HG03060 (cell line): ENCODE measurements at regions not wholly inside any gene's neighbourhood (a gene's known extent, or its start where the extent isn't known, plus 50 kb on each side); places are given as distances from the start of the nearest gene placed in this dataset.

Source experiments
- ATAC-seq: cut with Tn5 transposase; IDR thresholded peaks from one replicate; pipeline ENCODE4 v1.9.1; 2021; ENCODE audit warnings: low read depth, moderate number of reproducible peaks; ENCODE audit not compliant: unreplicated experiment

DNA sequence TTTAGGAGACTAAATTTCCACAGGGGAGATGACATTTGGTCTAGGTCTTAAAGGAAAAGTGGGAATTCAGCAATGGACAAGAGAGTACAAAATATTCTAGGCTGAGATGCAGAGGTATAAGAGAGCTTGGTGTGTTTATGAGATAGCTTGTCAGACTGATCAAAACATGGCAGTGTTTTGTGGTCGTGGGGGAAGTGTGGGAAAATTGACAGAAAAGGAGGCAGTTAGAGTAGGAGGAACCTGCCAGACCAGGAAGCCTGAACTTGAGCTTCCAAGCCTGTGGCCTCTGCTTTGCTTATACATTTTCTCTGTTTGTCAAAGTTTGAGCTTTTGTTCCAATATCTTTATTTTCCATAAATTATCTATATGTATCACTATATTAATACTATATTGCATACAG, 69.5 kb upstream of the MAP3K7 start:
- ATAC-seq: no peak

DNA sequence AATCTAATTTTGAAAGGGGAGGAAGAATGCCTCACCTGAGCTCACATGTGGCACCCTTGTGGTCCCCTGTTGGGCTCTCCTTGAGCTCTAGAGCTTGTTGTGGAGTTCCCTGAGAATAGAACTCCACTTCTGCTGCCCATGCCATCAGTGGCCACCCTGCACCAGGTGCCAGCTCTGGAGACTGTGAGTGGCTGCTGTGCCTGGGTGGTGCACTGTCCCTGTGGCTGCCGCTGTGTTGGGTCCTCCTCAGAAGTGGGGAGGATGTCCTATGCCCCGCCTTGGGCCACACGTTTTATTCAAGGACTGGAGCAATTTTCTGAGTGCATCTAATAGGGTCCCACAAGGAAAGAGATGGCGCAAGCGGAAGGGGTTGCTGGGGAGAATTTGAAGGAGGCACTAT, 67.9 kb upstream of the MAP3K7 start:
- ATAC-seq: no peak

DNA sequence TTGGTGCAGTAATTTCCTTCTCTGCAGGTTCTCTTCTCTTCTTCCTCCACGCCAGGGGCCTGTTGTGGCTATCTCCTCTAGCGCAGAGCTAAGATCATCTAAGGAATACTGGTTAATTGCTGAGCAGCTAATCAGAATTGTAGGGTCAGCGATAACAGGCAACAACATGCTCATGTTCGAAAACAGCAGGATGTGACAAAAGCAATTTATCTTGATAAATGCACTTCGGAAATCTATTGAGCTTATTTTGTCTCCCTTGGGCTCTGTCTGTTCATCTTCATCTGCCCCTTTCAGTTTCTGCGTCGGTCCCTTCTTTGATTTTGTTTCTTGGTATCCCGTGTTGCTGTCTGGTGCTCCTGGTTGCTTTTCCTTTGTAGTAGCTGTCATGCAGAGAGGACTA, 67.3 kb upstream of the MAP3K7 start:
- no peak for ATAC-seq

DNA sequence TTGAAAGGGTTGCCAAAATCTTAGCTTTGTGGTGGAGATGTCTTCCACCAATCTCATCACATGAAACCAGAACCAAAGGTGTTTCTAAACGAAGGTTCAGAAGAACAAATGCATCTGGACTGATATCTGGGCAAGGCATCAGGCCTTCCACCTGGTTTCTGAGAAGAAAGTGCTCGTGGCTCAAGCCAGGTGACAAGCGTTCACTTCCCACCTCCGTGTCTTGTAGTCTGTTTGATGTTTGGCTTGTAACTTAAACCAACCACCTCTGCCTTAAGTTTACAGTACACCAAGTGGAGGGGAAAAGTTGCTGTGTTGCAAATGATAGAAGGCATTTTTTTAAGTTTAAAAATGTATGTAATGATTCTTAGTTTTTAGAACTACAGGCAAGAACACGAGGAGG, 66.9 kb upstream of the MAP3K7 start:
- no peak for ATAC-seq

DNA sequence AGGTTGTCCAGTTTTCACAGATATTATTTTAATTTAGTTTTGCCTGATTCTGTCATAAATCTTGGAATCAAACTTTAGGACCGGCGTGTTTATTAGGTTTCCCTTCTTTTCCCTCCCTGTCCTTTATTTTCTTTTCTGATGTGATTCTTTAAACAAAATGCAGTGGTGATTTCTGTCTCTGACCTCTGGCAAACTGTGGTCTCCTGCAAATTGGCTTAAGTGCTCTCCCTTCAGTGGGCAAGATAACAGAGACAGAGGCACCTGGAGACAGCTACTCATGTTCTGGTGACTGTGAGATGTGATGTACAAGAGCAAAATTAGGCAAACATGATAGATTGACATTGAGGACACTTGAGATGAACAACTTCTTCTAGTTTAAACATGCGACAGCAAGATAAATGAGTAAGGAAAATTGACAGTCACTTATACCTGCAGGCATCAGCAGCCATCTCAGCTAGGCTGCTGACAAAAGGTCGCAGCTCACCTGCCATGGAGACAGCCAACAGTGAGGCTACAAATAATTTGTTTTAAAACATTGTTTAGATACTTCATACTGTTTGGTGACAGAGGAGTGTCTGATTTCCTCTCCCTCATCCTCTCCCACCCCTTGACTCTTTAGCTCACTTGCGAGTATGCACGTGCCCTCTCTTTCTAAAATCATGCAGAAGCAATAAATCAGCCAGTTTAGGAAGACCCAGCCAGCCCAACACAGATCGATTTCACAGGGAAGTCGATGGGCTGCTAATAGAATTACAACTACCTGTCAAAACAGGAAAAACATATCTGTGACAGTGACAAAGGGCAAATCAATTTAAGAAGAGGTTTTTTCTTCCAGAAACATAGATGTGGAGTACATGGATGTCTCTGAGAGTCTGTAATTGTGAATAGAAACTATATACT, 63.4 kb upstream of the MAP3K7 start:
- no peak for ATAC-seq

DNA sequence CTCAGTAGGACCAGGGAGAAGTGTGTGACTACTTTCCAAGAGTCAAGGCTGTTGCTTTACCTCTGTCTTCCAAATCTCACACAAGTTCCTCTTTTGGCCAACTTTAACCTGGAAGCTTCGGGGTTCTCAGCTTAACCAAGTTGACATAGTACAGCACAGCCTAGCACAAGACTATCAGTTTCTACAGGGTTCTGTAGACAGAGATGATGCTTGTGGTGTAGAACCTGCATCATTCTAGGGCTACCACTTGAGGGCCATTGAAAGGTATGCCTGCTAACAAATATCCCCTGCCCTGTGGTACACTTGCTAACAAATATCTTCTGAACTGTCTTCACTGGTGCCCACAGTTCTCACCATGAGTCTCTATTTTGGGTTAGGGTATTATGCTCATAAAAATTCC, 62.0 kb upstream of the MAP3K7 start:
- no peak for ATAC-seq

DNA sequence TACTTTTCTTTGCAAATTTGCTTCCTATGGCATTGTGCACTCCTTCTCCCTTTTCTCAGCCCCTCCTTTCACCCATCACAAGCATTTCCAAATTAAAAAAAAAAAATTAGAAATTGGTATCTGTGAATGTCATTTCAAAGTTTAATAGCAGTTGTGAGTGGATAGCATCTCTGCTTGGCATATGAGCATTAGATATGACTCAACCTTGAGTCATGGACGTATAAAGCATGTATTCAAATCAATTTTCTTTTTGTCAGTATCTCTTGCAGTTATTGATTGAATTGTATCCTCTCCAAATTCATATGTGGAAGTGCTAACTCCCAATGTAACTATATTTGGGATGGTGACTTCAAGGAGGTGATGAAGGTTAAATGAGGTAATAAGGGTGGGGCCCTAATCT, 60.1 kb upstream of the MAP3K7 start:
- no peak for ATAC-seq

DNA sequence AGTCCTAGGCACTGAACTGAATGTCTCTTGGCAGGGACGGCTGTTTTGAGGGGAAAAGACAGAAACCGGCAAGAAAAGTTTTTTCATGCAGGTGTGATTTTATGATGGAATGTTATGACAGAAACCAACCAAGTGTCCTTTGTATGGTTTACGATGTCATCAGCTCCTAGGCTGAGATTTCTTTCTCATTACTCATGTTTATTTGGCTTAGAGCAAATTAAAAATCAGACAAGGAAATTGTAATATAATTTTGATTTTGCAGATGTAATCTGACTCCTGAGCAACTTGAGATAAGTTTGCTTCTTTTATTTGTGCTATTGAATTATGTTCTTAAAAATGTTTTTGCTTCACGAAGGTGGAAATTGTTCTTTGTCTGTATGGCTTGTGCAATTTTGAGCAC, 58.8 kb upstream of the MAP3K7 start:
- no peak for ATAC-seq

DNA sequence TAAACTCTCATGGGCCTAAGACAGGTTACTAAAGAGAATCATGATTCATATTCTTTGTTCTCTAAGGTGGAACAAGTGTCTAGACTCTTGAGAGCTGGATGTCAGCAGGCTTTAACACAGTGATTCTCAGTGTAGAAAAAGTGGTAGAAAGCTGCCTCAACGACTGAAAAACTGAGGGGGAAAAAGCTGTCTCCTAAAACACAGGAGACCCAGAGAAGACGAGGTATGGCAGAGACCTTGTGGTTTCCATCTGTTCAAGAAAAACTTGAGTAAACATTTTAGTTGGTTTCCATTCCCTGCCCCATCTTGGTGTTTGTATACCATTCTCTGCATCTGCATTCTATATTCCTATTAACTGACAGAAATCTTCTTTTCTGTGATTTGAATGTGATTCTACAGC, 57.6 kb upstream of the MAP3K7 start:
- no peak for ATAC-seq

DNA sequence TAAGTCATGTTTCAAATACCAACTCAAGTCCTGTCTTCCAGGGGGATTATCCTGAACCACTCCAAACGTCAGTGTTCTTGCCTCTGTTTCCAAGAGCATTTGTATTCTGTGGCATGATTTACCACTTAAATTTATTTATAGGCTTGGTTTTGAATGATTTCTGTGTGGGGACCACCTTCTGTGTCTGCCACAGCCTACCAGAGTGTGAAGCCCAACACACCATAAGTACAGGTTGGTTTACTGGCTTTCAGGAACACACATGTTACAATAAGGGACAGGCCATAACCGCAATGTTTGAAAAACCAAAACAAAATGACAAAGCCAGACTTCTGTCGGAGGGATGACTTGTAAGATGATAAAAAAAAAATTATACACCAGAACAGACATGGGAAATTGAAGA, 56.5 kb upstream of the MAP3K7 start:
- ATAC-seq: no peak

DNA sequence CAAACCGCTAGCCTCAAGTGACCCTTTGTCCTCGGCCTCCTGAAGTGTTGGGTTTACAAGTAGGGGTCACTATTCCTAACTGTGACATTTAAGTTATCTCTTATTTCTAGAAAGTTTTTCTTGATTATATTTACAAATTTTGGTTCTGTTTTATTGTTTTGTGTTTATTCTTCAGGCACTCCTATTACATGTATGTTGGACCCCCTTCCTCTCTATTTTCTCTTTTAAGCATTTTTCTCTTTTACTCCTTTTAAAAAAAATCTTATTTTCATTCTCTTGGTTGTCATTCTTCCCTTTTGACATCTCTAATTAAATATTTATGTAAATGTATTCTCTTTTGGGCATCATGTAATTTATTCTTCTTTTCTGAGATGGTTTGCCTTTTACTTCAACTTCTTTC, 50.4 kb upstream of the MAP3K7 start:
- ATAC-seq: no peak
